IPS-18c (cell line): ENCODE measurements at regions not wholly inside any gene's neighbourhood (a gene's known extent, or its start where the extent isn't known, plus 50 kb on each side); places are given as distances from the start of the nearest gene placed in this dataset.
"Not testable (repeated sequence)": the region's sequence is repeated elsewhere in the genome, so short reads cannot be mapped to it uniquely, and the experiment has no call there.

Experiments used
- H3K4me3 ChIP-seq: 2 replicates; pipeline ENCODE4 v1.7.0; 2013; ENCODE audit warnings: low read depth, mild to moderate bottlenecking, low read length, moderate library complexity; ENCODE audit not compliant: insufficient read depth
- H3K9me3 ChIP-seq: one replicate; pipeline ENCODE4 v1.6.1; 2013; ENCODE audit warnings: mild to moderate bottlenecking, low read length, moderate library complexity; ENCODE audit not compliant: control insufficient read depth, insufficient read depth

DNA sequence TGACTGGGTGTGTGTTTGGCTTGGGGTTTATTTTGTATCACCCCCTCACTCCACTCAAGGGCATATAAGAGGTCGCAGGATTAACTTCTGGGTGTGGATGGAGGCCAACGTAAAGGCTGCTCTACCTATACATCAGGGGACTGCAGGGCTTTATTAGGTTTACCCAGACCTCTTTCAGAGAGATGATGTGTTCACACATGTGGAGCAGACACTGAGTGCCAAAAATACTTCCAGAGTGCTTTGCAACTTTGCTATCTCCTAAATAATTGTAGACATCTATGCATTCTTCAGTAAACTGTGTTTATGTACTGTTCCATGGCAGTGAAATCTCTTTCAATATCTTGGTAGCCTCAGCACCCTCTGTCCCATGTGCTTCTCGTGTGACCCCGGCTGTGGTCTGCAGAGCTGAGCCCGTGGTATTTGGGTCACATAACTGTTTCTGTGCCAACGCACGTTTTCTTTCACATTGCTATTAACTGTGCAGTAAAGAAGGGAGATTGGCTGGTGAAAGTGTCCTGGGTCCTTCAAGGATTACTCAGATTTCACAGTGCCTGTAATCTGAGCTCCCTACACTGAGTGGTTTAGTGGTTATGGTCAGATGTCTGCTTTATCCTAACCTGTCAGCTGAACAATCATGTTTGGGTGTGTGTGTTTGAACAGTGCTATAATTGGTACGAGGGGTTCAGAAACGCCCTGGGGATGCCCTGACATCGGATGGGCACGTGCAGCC, 208.1 kb downstream of the VAPA start:
- Histone ChIP-seq H3K9me3 (no peaks in the 10 kb centered on the region), H3K4me3 (no peak overlapping the region)

- H3K9me3 ChIP-seq = no peaks in the 10 kb centered on the region
- no peak overlapping the region for H3K4me3 ChIP-seq
Measured at GRCh38 chr18:10122988-10123950, 209.5 kb downstream of the VAPA start.

DNA sequence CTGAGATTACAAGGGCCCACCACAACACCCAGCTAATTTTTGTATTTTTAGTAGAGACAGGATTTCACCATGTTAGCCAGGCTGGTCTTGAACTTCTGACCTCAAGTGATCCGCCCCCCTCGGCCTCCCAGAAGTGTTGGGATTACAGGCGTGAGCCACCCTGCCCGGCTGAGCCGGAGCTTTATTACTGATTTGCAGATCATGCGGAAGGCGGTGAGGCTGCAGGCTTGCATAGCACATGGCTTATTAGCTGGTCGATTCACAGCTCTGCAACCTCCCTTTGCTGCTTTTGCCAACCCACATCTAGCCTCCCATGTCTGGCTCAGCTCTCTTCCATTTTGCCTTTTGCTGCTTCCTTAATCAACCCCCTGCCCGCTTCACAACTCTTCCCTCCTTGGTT, 210.3 kb downstream of the VAPA start:
- no peaks in the 10 kb centered on the region for H3K9me3 ChIP-seq
- H3K4me3 ChIP-seq = no peak overlapping the region

DNA sequence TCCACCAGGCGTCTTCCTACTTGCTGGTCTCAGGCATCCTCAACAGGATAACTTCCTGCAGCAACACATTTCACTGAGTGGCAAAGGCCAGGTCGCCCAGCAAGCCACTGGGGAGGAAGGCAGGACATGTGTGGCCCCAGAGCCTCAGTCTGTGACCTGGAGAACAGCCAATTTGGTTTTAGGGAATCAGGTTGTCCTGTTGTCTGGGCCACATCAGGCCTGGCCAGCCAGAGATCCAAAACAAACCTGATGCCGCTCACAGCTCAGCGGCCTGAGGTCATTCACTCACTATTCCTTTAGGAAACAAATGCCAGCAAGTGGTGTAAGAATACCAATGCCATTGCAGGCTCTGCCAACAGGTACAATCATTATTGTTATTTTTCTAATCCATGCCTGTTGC, 210.7 kb downstream of the VAPA start:
- no peak overlapping the region for H3K4me3 ChIP-seq

GRCh38 chr18:10124967-10125366, 211.2 kb downstream of the VAPA start:
- no peaks in the 10 kb centered on the region for H3K9me3 ChIP-seq
- H3K4me3 ChIP-seq = no peak overlapping the region; the same call in 1 of the 2 replicates

More for the DNA sequence above, 210.7 kb downstream of the VAPA start:
- H3K9me3 ChIP-seq = no peaks in the 10 kb centered on the region

GRCh38 chr18:10127729-10128128, 213.9 kb downstream of the VAPA start:
- Histone ChIP-seq H3K4me3 (no peak overlapping the region), H3K9me3 (no peaks in the 10 kb centered on the region)

- no peak overlapping the region for H3K4me3 ChIP-seq
- H3K9me3 ChIP-seq = no peaks in the 10 kb centered on the region
Measured at GRCh38 chr18:10128921-10129501, 215.2 kb downstream of the VAPA start.

DNA sequence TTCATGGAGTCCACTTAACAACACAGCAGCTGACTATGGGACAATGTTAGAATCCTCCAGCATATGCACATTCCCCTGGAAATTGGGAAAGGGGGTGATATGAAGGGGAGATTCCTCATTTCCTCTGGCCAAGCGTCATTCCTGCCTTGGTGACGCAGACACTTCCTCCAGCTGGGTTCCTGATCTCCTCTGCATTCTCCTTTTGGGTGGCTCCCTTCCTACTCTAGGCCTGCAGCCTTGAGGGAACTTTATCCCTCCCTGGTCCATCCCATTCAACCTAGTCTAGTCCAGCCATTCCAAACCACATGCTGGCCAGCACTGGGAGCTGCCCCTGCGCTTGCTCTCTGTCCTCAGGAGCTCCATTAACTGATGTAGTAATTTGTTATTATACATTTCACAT, 216.8 kb downstream of the VAPA start:
- no peak overlapping the region for H3K4me3 ChIP-seq
- H3K9me3 ChIP-seq = no peaks in the 10 kb centered on the region

- H3K9me3 ChIP-seq = no peaks in the 10 kb centered on the region
- no peak overlapping the region for H3K4me3 ChIP-seq
Measured at GRCh38 chr18:10131081-10131459, 217.3 kb downstream of the VAPA start.

- Histone ChIP-seq H3K4me3 (peak overlapping the region; percentile 38), H3K9me3 (no peaks in the 10 kb centered on the region)
Measured at GRCh38 chr18:10131460-10132395, 217.9 kb downstream of the VAPA start.

DNA sequence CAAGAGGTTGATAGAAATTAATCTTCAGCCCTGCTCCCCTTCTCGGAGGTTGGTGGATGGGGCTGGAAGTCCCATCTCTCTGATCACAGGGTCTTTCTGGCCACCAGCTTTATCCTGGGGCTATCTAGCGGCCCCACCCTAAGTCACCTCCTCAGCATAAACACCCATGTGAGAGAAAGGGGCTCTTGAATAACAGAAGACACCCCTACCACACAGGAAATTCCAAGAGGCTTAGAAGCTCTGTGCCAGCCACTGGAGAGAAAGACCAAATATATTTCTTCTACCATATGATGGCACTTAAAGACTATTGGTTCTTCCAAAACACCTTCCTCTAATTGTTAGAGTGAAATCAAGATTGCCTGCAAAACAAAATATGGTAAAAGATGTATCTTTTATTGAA, 219.7 kb downstream of the VAPA start:
- Histone ChIP-seq H3K9me3 (no peaks in the 10 kb centered on the region), H3K4me3 (no peak overlapping the region)

- no peak overlapping the region for H3K4me3 ChIP-seq
- no peaks in the 10 kb centered on the region for H3K9me3 ChIP-seq
Measured at GRCh38 chr18:10134204-10134603, 220.4 kb downstream of the VAPA start.

DNA sequence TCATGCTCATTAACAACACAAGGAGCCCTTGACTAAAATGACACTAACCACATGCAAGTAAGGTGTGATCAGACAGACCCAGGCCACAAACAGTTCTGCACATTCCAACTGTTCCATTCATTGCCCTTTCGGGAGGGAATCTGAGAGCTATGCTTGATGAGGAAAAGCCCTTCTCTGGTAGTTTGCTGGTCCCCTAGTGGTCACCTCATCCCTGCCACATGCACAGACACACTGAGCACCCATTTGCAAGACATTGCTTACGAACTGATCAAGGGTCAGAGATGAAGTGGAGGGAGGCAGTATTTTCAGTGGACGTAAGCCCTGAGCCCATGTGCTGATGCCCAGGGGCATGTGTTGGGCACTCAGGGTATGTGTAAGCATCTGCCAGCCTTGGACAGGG, 220.9 kb downstream of the VAPA start:
- H3K4me3 ChIP-seq, H3K9me3 ChIP-seq: not testable (repeated sequence)

DNA sequence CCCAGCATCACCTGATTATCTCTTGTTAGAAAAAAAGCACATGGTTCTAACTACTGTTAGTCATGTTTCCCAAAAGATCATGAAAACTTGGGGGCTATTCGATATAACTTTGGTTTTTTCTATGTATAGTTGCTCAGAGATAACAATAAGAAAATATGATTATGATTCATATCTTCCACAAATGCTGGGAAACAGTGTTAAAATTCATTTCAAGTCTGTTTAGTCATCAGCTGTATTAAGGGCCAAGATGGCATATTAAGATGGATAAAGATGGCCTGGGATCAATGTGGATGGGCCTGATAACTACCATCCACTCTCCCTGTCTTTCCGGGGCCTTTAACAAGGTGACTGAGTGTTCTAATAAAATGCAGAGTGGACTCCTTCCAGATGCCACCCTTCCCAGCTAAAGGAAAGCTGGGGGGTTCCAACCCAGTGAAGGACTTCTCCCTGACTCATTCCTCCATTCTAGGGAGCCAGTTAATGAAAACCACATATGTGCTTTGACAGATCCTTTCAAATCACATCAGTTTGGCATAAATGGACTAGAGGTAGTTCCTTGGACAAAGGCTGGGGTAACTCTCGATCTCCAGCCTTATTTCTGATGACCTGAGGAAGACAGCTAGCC, 221.6 kb downstream of the VAPA start:
- H3K4me3 ChIP-seq = no peak overlapping the region
- H3K9me3 ChIP-seq = no peaks in the 10 kb centered on the region

DNA sequence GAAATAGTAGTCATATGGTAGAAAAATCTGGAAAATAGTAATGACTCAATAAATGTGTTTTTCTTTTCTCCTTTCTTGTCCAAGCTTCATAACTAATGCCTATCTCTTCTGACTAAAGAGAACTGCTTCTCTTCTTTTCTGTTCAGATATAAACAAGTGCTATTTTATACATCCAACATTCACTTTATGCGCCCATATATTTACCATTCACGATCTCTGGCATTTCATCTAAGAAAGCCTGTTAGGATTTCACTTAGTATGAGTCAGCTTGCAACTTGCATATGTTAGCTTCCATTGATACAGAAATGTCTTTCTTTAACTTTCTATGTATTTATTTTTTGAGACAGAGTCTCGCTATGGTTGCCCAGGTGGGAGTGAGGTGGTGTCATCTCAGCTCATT, 224.9 kb downstream of the VAPA start:
- Histone ChIP-seq H3K4me3 (no peak overlapping the region), H3K9me3 (no peaks in the 10 kb centered on the region)

DNA sequence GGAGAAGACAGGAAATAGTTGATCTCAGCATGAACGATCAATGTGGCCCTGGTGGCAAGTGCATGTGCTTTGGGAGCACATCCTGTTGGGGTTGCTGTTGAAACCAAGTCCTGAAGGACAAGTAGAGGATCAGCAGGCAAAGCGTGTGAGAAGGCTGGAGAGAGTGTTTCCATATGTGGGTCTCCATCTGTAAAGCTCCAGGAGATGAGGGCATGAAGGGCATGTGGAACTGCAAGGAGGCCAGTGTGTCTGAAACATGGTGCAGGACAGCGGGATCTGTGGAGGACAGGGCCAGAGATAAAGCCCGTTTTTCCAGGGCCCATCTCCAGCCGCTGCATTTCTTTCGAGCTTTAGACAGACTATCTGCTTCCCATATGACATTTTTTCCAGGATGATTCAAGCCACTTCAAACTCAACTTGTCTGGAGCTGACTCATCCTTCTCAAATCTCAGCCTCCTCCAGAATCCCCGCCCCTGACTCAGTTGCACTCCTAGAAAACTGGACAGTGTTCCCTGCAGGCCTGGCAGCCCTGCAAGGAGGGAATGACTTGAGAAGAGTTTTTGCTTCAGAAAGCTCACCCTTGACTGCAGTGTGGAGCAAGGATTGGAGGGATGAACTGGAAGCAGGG, 226.1 kb downstream of the VAPA start:
- Histone ChIP-seq H3K9me3 (no peaks in the 10 kb centered on the region), H3K4me3 (no peak overlapping the region)
